Fibroblast of the aortic adventitia (primary cell): ENCODE measurements at regions not wholly inside any gene's neighbourhood (a gene's known extent, or its start where the extent isn't known, plus 50 kb on each side); places are given as distances from the start of the nearest gene placed in this dataset.

ENCODE experiments used
- DNase-seq: peaks from one replicate; pipeline ENCODE4 v3.0.0-alpha.2; 2010; ENCODE audit warnings: low read depth
- H3K4me3 ChIP-seq: 2 replicates; pipeline ENCODE4 v1.5.1; 2011; ENCODE audit warnings: low read depth, mild to moderate bottlenecking, control low read depth, low read length, moderate library complexity
- TF ChIP-seq, protein P1 (sequence below): IDR thresholded peaks from 2 replicates; pipeline ENCODE4 v1.5.1; 2011; ENCODE audit warnings: mild to moderate bottlenecking, low read length, control low read depth, inconsistent platforms; ENCODE audit not compliant: insufficient read depth

DNA sequence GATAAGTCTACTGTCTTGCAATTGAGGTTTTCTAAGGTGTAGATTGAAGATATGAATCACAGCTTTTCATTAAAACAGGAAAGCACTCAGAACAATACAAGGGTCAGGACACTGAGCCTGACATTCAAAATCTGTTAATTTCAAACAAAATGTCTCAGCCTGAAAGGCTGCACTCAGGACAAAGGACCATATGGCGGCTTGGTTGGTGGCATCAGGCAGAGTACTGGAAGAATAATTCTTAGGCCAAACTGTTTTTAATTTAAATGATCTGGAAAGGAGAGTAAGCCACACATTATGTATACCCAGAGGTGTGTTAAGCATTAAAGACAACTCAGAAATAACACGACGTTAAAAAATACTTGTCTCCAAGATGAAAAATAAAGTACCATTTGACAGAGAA, 85.9 kb downstream of the SKA1 start:
- DNase-seq = no peak
- H3K4me3 ChIP-seq = no peak overlapping the region
- TF ChIP-seq, protein P1, sequence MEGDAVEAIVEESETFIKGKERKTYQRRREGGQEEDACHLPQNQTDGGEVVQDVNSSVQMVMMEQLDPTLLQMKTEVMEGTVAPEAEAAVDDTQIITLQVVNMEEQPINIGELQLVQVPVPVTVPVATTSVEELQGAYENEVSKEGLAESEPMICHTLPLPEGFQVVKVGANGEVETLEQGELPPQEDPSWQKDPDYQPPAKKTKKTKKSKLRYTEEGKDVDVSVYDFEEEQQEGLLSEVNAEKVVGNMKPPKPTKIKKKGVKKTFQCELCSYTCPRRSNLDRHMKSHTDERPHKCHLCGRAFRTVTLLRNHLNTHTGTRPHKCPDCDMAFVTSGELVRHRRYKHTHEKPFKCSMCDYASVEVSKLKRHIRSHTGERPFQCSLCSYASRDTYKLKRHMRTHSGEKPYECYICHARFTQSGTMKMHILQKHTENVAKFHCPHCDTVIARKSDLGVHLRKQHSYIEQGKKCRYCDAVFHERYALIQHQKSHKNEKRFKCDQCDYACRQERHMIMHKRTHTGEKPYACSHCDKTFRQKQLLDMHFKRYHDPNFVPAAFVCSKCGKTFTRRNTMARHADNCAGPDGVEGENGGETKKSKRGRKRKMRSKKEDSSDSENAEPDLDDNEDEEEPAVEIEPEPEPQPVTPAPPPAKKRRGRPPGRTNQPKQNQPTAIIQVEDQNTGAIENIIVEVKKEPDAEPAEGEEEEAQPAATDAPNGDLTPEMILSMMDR = no peak

GRCh38 chr18:50461251-50461650, 86.4 kb downstream of the SKA1 start:
- H3K4me3 ChIP-seq = no peak overlapping the region
- DNase-seq = no peak
- TF ChIP-seq, protein P1 = no peak

DNA sequence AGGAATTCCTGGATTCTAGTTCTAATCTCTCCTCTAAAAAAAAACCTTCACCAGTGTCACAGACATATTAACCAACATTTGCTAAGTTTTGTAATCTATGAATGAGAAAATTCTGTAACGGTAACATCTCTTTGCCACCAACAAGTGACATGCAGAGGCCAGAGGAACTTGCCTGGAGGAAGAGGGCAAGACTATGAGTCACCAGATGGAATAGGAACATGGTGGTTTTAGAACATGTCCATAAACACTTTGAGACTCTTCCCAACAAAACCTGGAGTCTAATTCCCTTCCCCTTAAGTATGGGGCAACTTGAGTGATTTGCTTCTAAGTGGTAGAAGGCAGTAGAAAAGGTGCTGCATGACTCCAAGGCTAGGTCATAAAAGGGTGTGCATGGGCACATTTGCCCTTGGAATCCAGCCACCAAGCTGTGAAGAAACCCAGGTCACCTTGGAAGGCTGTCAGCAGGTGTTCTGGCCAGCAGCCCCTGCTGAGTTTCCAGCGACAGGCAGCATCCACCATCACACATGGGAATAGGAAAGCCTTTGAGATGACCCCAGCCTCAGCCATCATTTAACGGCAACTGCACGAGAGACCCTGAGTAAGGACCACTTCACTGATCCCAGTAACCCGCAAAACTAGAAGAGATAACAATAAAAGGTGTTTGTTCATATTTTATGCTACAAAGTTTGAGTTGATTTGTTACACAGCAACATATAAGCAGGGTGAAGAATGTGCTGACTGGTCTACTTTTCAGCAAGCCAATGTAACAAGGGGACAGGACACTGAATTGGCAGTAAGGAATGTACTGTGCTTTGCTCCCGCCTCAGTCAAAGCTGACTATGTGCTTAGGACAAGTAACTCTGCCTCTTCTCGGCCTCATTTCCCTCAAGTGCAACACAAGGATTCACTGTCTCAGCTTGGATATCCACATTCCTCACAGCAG, 90.6 kb downstream of the SKA1 start:
- no peak for DNase-seq
- TF ChIP-seq, protein P1 = no peak
- no peak overlapping the region for H3K4me3 ChIP-seq

GRCh38 chr18:50466634-50467033, 91.8 kb downstream of the SKA1 start:
- no peak overlapping the region for H3K4me3 ChIP-seq
- TF ChIP-seq, protein P1 = no peak
- DNase-seq = no peak

DNA sequence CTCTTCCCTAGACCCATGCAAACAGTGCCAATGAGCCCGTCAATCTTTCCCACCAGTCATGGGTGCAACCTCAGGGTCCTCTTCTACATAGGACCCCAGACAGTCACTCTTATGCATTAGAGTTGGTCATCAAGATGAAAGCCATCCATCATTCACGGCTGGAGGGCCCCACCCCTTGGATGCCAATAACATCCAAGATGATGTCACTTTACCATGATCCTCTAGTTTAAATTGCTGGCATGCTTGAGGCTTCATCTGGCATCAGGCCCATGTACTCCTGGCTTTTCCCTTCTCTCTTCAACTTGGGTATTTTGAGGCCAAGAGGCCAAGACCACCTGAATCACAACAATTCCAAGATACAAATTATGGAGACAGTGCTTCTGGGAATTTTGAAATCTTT, 91.1 kb upstream of the MAPK4 start:
- DNase-seq = no peak
- TF ChIP-seq, protein P1 = no peak
- H3K4me3 ChIP-seq = no peak overlapping the region

GRCh38 chr18:50469380-50469781, 90.5 kb upstream of the MAPK4 start:
- H3K4me3 ChIP-seq = no peak overlapping the region
- TF ChIP-seq, protein P1 = no peak
- no peak for DNase-seq
